AG09319 (cell line): ENCODE measurements at regions not wholly inside any gene's neighbourhood (a gene's known extent, or its start where the extent isn't known, plus 50 kb on each side); places are given as distances from the start of the nearest gene placed in this dataset.

Experiments
- DNase-seq: peaks from one replicate; pipeline ENCODE4 v3.0.0-alpha.2; 2010; ENCODE audit warnings: low read depth; ENCODE audit errors: extremely low read depth
- CTCF ChIP-seq: IDR thresholded peaks from 2 replicates; pipeline ENCODE4 v1.5.1; 2011; ENCODE audit warnings: low read depth, mild to moderate bottlenecking, inconsistent platforms, low read length, moderate library complexity

GRCh38 chr7:42628054-42628453 lies 283.8 kb downstream of the C7orf25 start:
- TF ChIP-seq CTCF = no peak
- no peak for DNase-seq

GRCh38 chr7:42627626-42628025 lies 284.2 kb downstream of the C7orf25 start:
- TF ChIP-seq CTCF = no peak
- no peak for DNase-seq

- TF ChIP-seq CTCF = no peak
- no peak for DNase-seq
These were observed 284.8 kb downstream of the C7orf25 start for GRCh38 chr7:42627101-42627500.

GRCh38 chr7:42625421-42625820 lies 286.4 kb downstream of the C7orf25 start:
- DNase-seq = no peak
- no peak for TF ChIP-seq CTCF

GRCh38 chr7:42624471-42624870 lies 287.4 kb downstream of the C7orf25 start:
- no peak for TF ChIP-seq CTCF
- DNase-seq = no peak

GRCh38 chr7:42621543-42622219 lies 290.2 kb downstream of the C7orf25 start:
- no peak for DNase-seq
- TF ChIP-seq CTCF = no peak

GRCh38 chr7:42618651-42619360 lies 293.1 kb downstream of the C7orf25 start:
- no peak for DNase-seq
- TF ChIP-seq CTCF = no peak
